Natural killer cell (primary cell): ENCODE measurements at regions not wholly inside any gene's neighbourhood (a gene's known extent, or its start where the extent isn't known, plus 50 kb on each side); places are given as distances from the start of the nearest gene placed in this dataset.

Source experiments
- ATAC-seq, 3 donors: fragments of 150-1000 bp in 2 of 3; fragments of 200-7000 bp in 1 of 3; cut with Tn5 transposase; 1 replicate in 1 of 3; 2 replicates in 2 of 3; pipeline ENCODE4 v1.10.0; 2021; ENCODE audit warnings: mild to moderate bottlenecking in 2 of 3, moderate library complexity in 2 of 3
- DNase-seq, 2 donors: peaks; one replicate each; pipeline versions ENCODE4 v3.0.0 to v3.0.0-alpha.2; 2013 to 2021; ENCODE audit warnings: mixed read lengths in 1 of 2
- H3K27ac ChIP-seq: one replicate; pipeline ENCODE4 v1.5.1; 2013; ENCODE audit warnings: mild to moderate bottlenecking, low read length
- H3K27me3 ChIP-seq: one replicate; pipeline ENCODE4 v1.6.1; 2013; ENCODE audit warnings: low read length; ENCODE audit not compliant: control insufficient read depth, insufficient read depth
- H3K36me3 ChIP-seq: one replicate; pipeline ENCODE4 v1.6.1; 2013; ENCODE audit warnings: low read length; ENCODE audit not compliant: control insufficient read depth, insufficient read depth
- H3K4me1 ChIP-seq: one replicate; pipeline ENCODE4 v1.6.1; 2013; ENCODE audit warnings: low read length; ENCODE audit not compliant: control insufficient read depth, insufficient read depth
- H3K4me3 ChIP-seq: one replicate; pipeline ENCODE4 v1.5.1; 2013; ENCODE audit warnings: low read length
- H3K9me3 ChIP-seq: one replicate; pipeline ENCODE4 v1.6.1; 2013; ENCODE audit warnings: low read length; ENCODE audit not compliant: control insufficient read depth, insufficient read depth
- H3K27ac Mint-ChIP-seq, 2 donors: one replicate each; pipeline ENCODE4 v1.8.0; 2022; ENCODE audit warnings: mild to moderate bottlenecking in 2 of 2, mixed read lengths in 2 of 2, moderate library complexity in 1 of 2
- H3K27me3 Mint-ChIP-seq, 2 donors: one replicate each; pipeline ENCODE4 v1.8.0; 2022; ENCODE audit warnings: low read depth in 2 of 2, mixed read lengths in 2 of 2
- H3K36me3 Mint-ChIP-seq: one replicate; pipeline ENCODE4 v1.8.0; 2022; ENCODE audit warnings: mixed read lengths
- H3K4me1 Mint-ChIP-seq, 2 donors: one replicate each; pipeline ENCODE4 v1.8.0; 2022; ENCODE audit warnings: mixed read lengths in 2 of 2
- H3K4me3 Mint-ChIP-seq: one replicate; pipeline ENCODE4 v1.8.0; 2022; ENCODE audit warnings: mild to moderate bottlenecking, moderate library complexity, mixed read lengths
- H3K9me3 Mint-ChIP-seq, 2 donors: one replicate each; pipeline ENCODE4 v1.8.0; 2022; ENCODE audit warnings: mixed read lengths in 2 of 2
- CTCF ChIP-seq: fragments of 200-600 bp; IDR thresholded peaks from one replicate; pipeline ENCODE4 v1.8.0; 2022; ENCODE audit warnings: antibody characterized with exemption
- whole genome bisulfite sequencing: methylation state at CpG from one replicate; pipeline ENCODE4 v1.1.7; 2013; ENCODE audit warnings: missing lambda C conversion rate; ENCODE audit not compliant: insufficient coverage; 5-methylcytosine and 5-hydroxymethylcytosine counted together
- intact Hi-C: fragments of 100-400 bp; cut with micrococcal nuclease; formaldehyde crosslinking; loops from one replicate; pipeline ENCODE4 v1.14.2; 2022

- no peak for DNase-seq
- Mint-ChIP-seq H3K4me1 (no peaks in the 10 kb centered on the region), H3K4me3 (no peak overlapping the region), H3K9me3 (peaks cover 4 to 5% of the 10 kb centered on the region in 2 donors), H3K27ac (no peak overlapping the region), H3K27me3 (no peaks in the 10 kb centered on the region), H3K36me3 (no peaks in the 10 kb centered on the region)
- 88% methylated on average over 1 of the region's 3 CpGs for WGBS
- H3K27me3 ChIP-seq, result no peaks in the 10 kb centered on the region
- ATAC-seq, result no peak
- TF ChIP-seq CTCF, result no peak
- H3K27ac ChIP-seq, result no peak overlapping the region
- no peak overlapping the region for H3K4me3 ChIP-seq
- intact Hi-C loops, result no loop called here
- no peaks in the 10 kb centered on the region for H3K4me1 ChIP-seq
- no peaks in the 10 kb centered on the region for H3K9me3 ChIP-seq
- H3K36me3 ChIP-seq, result no peaks in the 10 kb centered on the region
Measured at GRCh38 chr3:25169151-25169550, 258.9 kb upstream of the RARB start.

GRCh38 chr3:25170021-25170420, 258.0 kb upstream of the RARB start:
- 78% methylated on average over 3 of the region's 3 CpGs for WGBS
- DNase-seq, result no peak
- H3K27ac ChIP-seq, result no peak overlapping the region
- no peak for TF ChIP-seq CTCF
- no peaks in the 10 kb centered on the region for H3K9me3 ChIP-seq
- ATAC-seq, result no peak
- Mint-ChIP-seq H3K27ac (no peak overlapping the region), H3K4me1 (no peaks in the 10 kb centered on the region), H3K36me3 (no peaks in the 10 kb centered on the region), H3K9me3 (peaks cover 4 to 5% of the 10 kb centered on the region in 2 donors), H3K4me3 (no peak overlapping the region), H3K27me3 (no peaks in the 10 kb centered on the region)
- H3K36me3 ChIP-seq, result no peaks in the 10 kb centered on the region
- no peak overlapping the region for H3K4me3 ChIP-seq
- no peaks in the 10 kb centered on the region for H3K27me3 ChIP-seq
- H3K4me1 ChIP-seq, result no peaks in the 10 kb centered on the region
- intact Hi-C loops, result no loop called here

- intact Hi-C loops, result no loop called here
- no peaks in the 10 kb centered on the region for H3K27me3 ChIP-seq
- DNase-seq (no peak), ATAC-seq (no peak)
- no peaks in the 10 kb centered on the region for H3K36me3 Mint-ChIP-seq
- no peaks in the 10 kb centered on the region for H3K36me3 ChIP-seq
- TF ChIP-seq CTCF, result no peak
- no peaks in the 10 kb centered on the region for H3K27me3 Mint-ChIP-seq
- no peak overlapping the region for H3K4me3 Mint-ChIP-seq
- H3K9me3 ChIP-seq, result no peaks in the 10 kb centered on the region
- no peaks in the 10 kb centered on the region for H3K4me1 ChIP-seq
- H3K4me1 Mint-ChIP-seq, result no peaks in the 10 kb centered on the region
- no peak overlapping the region for H3K4me3 ChIP-seq
- H3K27ac Mint-ChIP-seq, result no peak overlapping the region
- H3K27ac ChIP-seq, result no peak overlapping the region
- 95% methylated on average over 4 of the region's 4 CpGs for WGBS
- H3K9me3 Mint-ChIP-seq, result peaks cover 2 to 3% of the 10 kb centered on the region in 2 donors
Measured at GRCh38 chr3:25171118-25171807, 256.8 kb upstream of the RARB start.

- intact Hi-C loops, result no loop called here
- ATAC-seq (no peak), DNase-seq (no peak)
- no peaks in the 10 kb centered on the region for H3K27me3 ChIP-seq
- no peaks in the 10 kb centered on the region for H3K9me3 ChIP-seq
- Mint-ChIP-seq H3K4me3 (no peak overlapping the region), H3K27me3 (no peaks in the 10 kb centered on the region), H3K36me3 (no peaks in the 10 kb centered on the region), H3K9me3 (peaks cover 2 to 3% of the 10 kb centered on the region in 2 donors), H3K4me1 (no peaks in the 10 kb centered on the region), H3K27ac (no peak overlapping the region)
- no peak for TF ChIP-seq CTCF
- no peaks in the 10 kb centered on the region for H3K36me3 ChIP-seq
- H3K4me3 ChIP-seq, result no peak overlapping the region
- no peak overlapping the region for H3K27ac ChIP-seq
- WGBS, result 86% methylated on average over 6 of the region's 6 CpGs
- no peaks in the 10 kb centered on the region for H3K4me1 ChIP-seq
Measured at GRCh38 chr3:25171897-25172296, 256.2 kb upstream of the RARB start.
